ENCODE measurements at regions not wholly inside any gene's neighbourhood (a gene's known extent, or its start where the extent isn't known, plus 50 kb on each side); places are given as distances from the start of the nearest gene placed in this dataset.

DNA sequence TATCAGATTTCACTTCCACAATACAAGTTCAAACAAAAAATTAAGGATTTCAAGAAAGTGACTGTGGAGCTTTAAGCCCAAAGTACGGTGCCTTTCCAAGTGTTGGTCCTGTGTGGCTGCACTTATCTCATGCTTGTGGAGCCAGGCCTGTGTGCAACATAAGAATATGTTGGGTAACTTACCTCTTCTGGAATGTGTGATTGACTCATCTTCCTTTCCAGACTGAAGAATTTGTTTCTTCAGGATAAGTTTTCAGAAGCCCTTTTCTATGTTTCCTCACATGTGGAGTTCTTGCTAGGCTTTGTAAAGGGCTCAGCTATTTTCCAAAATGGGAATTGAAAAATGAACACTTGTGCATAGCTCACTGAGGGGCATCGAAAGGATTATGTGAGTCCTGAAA is 485.1 kb upstream of the PAPPA start:
- Mint-ChIP-seq H3K27ac (no peak overlapping the region), H3K9me3 (no peaks in the 10 kb centered on the region), H3K4me3 (no peak overlapping the region), H3K27me3 (ENCODE audit: low read depth) (no peaks in the 10 kb centered on the region), H3K36me3 (ENCODE audit: insufficient read depth in 1 of 3, low read depth in 3 of 3) (no peaks in the 10 kb centered on the region), H3K4me1 (peaks cover 2 to 6% of the 10 kb centered on the region in 2 experiments; a peak in 3 of 4 replicates)
- Histone ChIP-seq H3K56ac (ENCODE audit: insufficient read length, low read depth, low read length) (no peak overlapping the region), H3K4ac (ENCODE audit: low read depth, low read length) (no peak overlapping the region), H4K8ac (replicated peaks; ENCODE audit: insufficient read length, low read depth, low read length) (no peak overlapping the region), H3K9me3 (ENCODE audit: control insufficient read depth, low read depth, low read length) (no peaks in the 10 kb centered on the region), H3K79me2 (ENCODE audit: insufficient read depth, low read length) (no peaks in the 10 kb centered on the region), H3K27ac (ENCODE audit: insufficient read length, low read depth, low read length) (no peak overlapping the region), H4K20me1 (ENCODE audit: control insufficient read depth, insufficient read depth, insufficient read length) (no peaks in the 10 kb centered on the region), H3K23ac (ENCODE audit: insufficient read length, low read depth, low read length) (no peak overlapping the region), H3T11ph (ENCODE audit: low read length) (no peak overlapping the region), H3K9ac (ENCODE audit: extremely low read depth, insufficient read length, low read length) (no peak overlapping the region), H2BK12ac (ENCODE audit: insufficient read length, low read depth, low read length) (no peak overlapping the region), H4K91ac (ENCODE audit: insufficient read length, low read depth, low read length) (no peak overlapping the region), H2AK5ac (ENCODE audit: insufficient read length, low read length) (no peak overlapping the region), H3K23me2 (ENCODE audit: insufficient read length, low read depth, low read length, poor library complexity, severe bottlenecking) (no peaks in the 10 kb centered on the region), H2BK5ac (ENCODE audit: insufficient read length, low read length) (no peak overlapping the region), H3K18ac (ENCODE audit: insufficient read length, low read depth, low read length) (no peak overlapping the region), H3K79me1 (ENCODE audit: insufficient read depth, low read depth, low read length, poor library complexity, severe bottlenecking) (no peaks in the 10 kb centered on the region), H2BK15ac (ENCODE audit: low read depth, low read length) (no peak overlapping the region), H3K4me1 (ENCODE audit: insufficient read depth, low read length) (no peaks in the 10 kb centered on the region), H4K5ac (ENCODE audit: insufficient read length, low read depth, low read length) (no peak overlapping the region), H2BK120ac (ENCODE audit: low read depth, low read length, poor library complexity, severe bottlenecking) (no peak overlapping the region), H3K14ac (ENCODE audit: insufficient read depth, low read length) (no peak overlapping the region), H3K4me2 (ENCODE audit: insufficient read depth, insufficient read length, low read length) (no peak overlapping the region), H2AFZ (ENCODE audit: low read length) (no peak overlapping the region), H3K27me3 (ENCODE audit: insufficient read depth, low read length) (no peaks in the 10 kb centered on the region), H2BK20ac (ENCODE audit: low read depth, low read length, poor library complexity, severe bottlenecking) (no peak overlapping the region)
- DNase-seq = no peak
- no CpG with 5 or more reads among the region's 2 CpGs for WGBS (ENCODE audit: extremely low coverage, insufficient read length, low lambda C conversion rate)
- TF ChIP-seq, protein P1, sequence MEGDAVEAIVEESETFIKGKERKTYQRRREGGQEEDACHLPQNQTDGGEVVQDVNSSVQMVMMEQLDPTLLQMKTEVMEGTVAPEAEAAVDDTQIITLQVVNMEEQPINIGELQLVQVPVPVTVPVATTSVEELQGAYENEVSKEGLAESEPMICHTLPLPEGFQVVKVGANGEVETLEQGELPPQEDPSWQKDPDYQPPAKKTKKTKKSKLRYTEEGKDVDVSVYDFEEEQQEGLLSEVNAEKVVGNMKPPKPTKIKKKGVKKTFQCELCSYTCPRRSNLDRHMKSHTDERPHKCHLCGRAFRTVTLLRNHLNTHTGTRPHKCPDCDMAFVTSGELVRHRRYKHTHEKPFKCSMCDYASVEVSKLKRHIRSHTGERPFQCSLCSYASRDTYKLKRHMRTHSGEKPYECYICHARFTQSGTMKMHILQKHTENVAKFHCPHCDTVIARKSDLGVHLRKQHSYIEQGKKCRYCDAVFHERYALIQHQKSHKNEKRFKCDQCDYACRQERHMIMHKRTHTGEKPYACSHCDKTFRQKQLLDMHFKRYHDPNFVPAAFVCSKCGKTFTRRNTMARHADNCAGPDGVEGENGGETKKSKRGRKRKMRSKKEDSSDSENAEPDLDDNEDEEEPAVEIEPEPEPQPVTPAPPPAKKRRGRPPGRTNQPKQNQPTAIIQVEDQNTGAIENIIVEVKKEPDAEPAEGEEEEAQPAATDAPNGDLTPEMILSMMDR (conservative IDR thresholded peaks at IDR 0.05) = no peak
